ENCODE measurements at regions not wholly inside any gene's neighbourhood (a gene's known extent, or its start where the extent isn't known, plus 50 kb on each side); places are given as distances from the start of the nearest gene placed in this dataset.

GRCh38 chr15:96428742-96429141 lies 98.2 kb downstream of the NR2F2 start:
- no peaks in the 10 kb centered on the region for H3K9me3 ChIP-seq (ENCODE audit: control insufficient read depth in 2 of 2, low read length in 2 of 2)
- no peak overlapping the region for H3K4me3 ChIP-seq (ENCODE audit: low read length in 2 of 2)
- no peaks in the 10 kb centered on the region for H3K4me1 ChIP-seq (ENCODE audit: control insufficient read depth in 2 of 2, insufficient read depth in 2 of 2, low read length in 2 of 2)
- H3K36me3 ChIP-seq (ENCODE audit: control insufficient read depth in 2 of 2, insufficient read depth in 2 of 2, low read length in 2 of 2), result no peaks in the 10 kb centered on the region
- no peak overlapping the region for H3K27ac ChIP-seq (ENCODE audit: low read depth in 2 of 2, low read length in 2 of 2)
- H3K9ac ChIP-seq (ENCODE audit: low read depth in 1 of 2, low read length in 2 of 2), result no peak overlapping the region
- peaks cover 2% of the 10 kb centered on the region in 2 donors for H3K27me3 ChIP-seq (ENCODE audit: control insufficient read depth in 2 of 2, insufficient read depth in 2 of 2, low read length in 2 of 2)

- Histone ChIP-seq H3K27me3 (ENCODE audit: control insufficient read depth in 2 of 2, insufficient read depth in 2 of 2, low read length in 2 of 2) (no peaks in the 10 kb centered on the region), H3K4me1 (ENCODE audit: control insufficient read depth in 2 of 2, insufficient read depth in 2 of 2, low read length in 2 of 2) (peaks cover 0 to 2% of the 10 kb centered on the region in 2 donors), H3K9me3 (ENCODE audit: control insufficient read depth in 2 of 2, low read length in 2 of 2) (no peaks in the 10 kb centered on the region), H3K9ac (ENCODE audit: low read depth in 1 of 2, low read length in 2 of 2) (no peak overlapping the region), H3K36me3 (ENCODE audit: control insufficient read depth in 2 of 2, insufficient read depth in 2 of 2, low read length in 2 of 2) (no peaks in the 10 kb centered on the region), H3K4me3 (ENCODE audit: low read length in 2 of 2) (no peak overlapping the region), H3K27ac (ENCODE audit: low read depth in 2 of 2, low read length in 2 of 2) (no peak overlapping the region)
Measured at GRCh38 chr15:96431786-96432185, 101.3 kb downstream of the NR2F2 start.

DNA sequence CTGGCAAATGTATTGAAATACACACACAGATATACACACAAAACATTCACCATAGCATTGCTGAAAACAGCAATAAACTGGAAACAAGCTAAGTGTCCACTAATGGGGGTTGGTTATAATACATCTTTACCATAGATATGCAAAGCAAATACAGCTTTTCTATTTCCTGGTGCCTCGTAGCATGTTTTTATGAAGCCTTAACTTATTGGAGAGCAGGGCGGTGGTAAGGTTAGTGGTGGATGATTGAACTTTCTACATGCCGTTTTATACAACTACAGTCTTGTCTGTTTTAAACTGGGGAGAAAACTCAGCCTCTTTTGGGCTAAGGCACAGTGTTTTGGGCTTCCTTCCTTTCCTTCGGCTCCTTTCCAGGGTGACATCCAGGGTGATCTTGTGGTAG lies 104.5 kb downstream of the NR2F2 start:
- no peak overlapping the region for H3K27ac ChIP-seq (ENCODE audit: low read depth in 2 of 2, low read length in 2 of 2)
- no peak overlapping the region for H3K9ac ChIP-seq (ENCODE audit: low read depth in 1 of 2, low read length in 2 of 2)
- peaks cover 0 to 2% of the 10 kb centered on the region in 2 donors for H3K4me1 ChIP-seq (ENCODE audit: control insufficient read depth in 2 of 2, insufficient read depth in 2 of 2, low read length in 2 of 2)
- H3K4me3 ChIP-seq (ENCODE audit: low read length in 2 of 2), result no peak overlapping the region
- H3K36me3 ChIP-seq (ENCODE audit: control insufficient read depth in 2 of 2, insufficient read depth in 2 of 2, low read length in 2 of 2), result no peaks in the 10 kb centered on the region
- no peaks in the 10 kb centered on the region for H3K27me3 ChIP-seq (ENCODE audit: control insufficient read depth in 2 of 2, insufficient read depth in 2 of 2, low read length in 2 of 2)
- H3K9me3 ChIP-seq (ENCODE audit: control insufficient read depth in 2 of 2, low read length in 2 of 2), result no peaks in the 10 kb centered on the region

DNA sequence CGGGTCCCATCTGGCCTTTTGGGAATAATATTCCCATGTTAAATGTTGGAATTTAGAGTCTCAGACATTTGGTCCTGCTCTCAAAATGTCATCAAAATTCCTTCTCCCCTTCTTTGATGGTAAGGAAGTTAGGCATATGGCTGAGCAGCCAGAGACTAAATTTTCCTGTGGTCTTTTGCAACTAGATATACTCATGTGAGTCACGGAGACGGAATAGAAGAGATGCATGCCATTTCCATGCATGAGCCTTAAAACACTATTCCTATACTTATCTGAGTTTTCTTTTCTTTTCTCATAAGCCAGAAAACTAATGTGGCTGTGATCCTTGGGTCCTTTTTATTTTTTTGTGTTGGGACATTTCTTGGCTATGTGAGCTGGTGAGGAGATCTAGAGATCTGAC lies 105.3 kb downstream of the NR2F2 start:
- Histone ChIP-seq H3K27me3 (ENCODE audit: control insufficient read depth in 2 of 2, insufficient read depth in 2 of 2, low read length in 2 of 2) (no peaks in the 10 kb centered on the region), H3K9me3 (ENCODE audit: control insufficient read depth in 2 of 2, low read length in 2 of 2) (no peaks in the 10 kb centered on the region), H3K9ac (ENCODE audit: low read depth in 1 of 2, low read length in 2 of 2) (no peak overlapping the region), H3K27ac (ENCODE audit: low read depth in 2 of 2, low read length in 2 of 2) (no peak overlapping the region), H3K36me3 (ENCODE audit: control insufficient read depth in 2 of 2, insufficient read depth in 2 of 2, low read length in 2 of 2) (no peaks in the 10 kb centered on the region), H3K4me1 (ENCODE audit: control insufficient read depth in 2 of 2, insufficient read depth in 2 of 2, low read length in 2 of 2) (peaks cover 0 to 2% of the 10 kb centered on the region in 2 donors), H3K4me3 (ENCODE audit: low read length in 2 of 2) (no peak overlapping the region)

DNA sequence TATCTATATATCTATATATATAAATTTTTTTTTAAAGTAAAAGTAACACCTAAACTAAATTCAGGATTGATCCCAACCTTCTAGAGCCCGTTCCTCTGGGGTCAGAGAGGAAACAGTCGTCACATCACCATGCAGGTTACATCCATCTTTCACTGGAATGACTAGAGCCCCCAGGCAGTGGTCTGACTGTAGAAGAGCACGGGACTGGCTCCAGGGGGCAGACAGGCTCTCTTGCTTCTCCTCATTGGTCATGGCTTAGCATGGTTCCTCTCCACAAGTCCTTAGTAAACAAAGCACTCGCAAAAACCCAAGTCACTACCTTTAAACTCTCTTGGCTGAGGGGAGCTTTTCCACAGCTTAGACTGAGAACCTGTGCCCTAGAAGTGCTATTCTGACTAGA lies 110.5 kb downstream of the NR2F2 start:
- no peaks in the 10 kb centered on the region for H3K27me3 ChIP-seq (ENCODE audit: control insufficient read depth in 2 of 2, insufficient read depth in 2 of 2, low read length in 2 of 2)
- no peak overlapping the region for H3K9ac ChIP-seq (ENCODE audit: low read depth in 1 of 2, low read length in 2 of 2)

DNA sequence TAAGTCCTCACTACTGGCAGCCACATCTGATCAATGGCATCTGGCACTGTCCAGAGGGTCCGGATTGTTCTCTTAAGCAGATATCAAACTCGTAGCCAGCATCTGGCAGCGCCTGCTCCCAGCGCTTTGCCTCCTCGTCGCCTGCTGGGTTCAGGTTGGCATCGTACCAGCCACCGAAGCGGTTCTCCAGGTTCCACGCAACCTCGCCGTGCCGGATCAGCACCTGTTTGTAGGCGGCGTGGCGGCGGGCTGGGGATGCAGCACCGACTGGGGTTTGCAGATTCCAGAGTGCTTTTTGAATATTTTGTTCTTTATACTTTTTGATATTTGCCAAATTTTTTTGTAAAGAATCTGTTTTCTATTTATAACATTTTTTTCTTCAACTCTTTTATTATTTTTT lies 111.6 kb downstream of the NR2F2 start:
- H3K4me3 ChIP-seq (ENCODE audit: low read length in 2 of 2), result no peak overlapping the region
- H3K36me3 ChIP-seq (ENCODE audit: control insufficient read depth in 2 of 2, insufficient read depth in 2 of 2, low read length in 2 of 2), result no peaks in the 10 kb centered on the region
- H3K9ac ChIP-seq (ENCODE audit: low read depth in 1 of 2, low read length in 2 of 2), result no peak overlapping the region
- no peaks in the 10 kb centered on the region for H3K27me3 ChIP-seq (ENCODE audit: control insufficient read depth in 2 of 2, insufficient read depth in 2 of 2, low read length in 2 of 2)
- no peak overlapping the region for H3K27ac ChIP-seq (ENCODE audit: low read depth in 2 of 2, low read length in 2 of 2)
- H3K9me3 ChIP-seq (ENCODE audit: control insufficient read depth in 2 of 2, low read length in 2 of 2), result no peaks in the 10 kb centered on the region
- no peaks in the 10 kb centered on the region for H3K4me1 ChIP-seq (ENCODE audit: control insufficient read depth in 2 of 2, insufficient read depth in 2 of 2, low read length in 2 of 2)

More for the DNA sequence above, 110.5 kb downstream of the NR2F2 start:
- no peaks in the 10 kb centered on the region for H3K9me3 ChIP-seq (ENCODE audit: control insufficient read depth in 2 of 2, low read length in 2 of 2)
- no peak overlapping the region for H3K27ac ChIP-seq (ENCODE audit: low read depth in 2 of 2, low read length in 2 of 2)
- no peaks in the 10 kb centered on the region for H3K4me1 ChIP-seq (ENCODE audit: control insufficient read depth in 2 of 2, insufficient read depth in 2 of 2, low read length in 2 of 2)
- no peak overlapping the region for H3K4me3 ChIP-seq (ENCODE audit: low read length in 2 of 2)
- no peaks in the 10 kb centered on the region for H3K36me3 ChIP-seq (ENCODE audit: control insufficient read depth in 2 of 2, insufficient read depth in 2 of 2, low read length in 2 of 2)

- H3K4me1 ChIP-seq (ENCODE audit: control insufficient read depth in 2 of 2, insufficient read depth in 2 of 2, low read length in 2 of 2), result no peaks in the 10 kb centered on the region
- H3K36me3 ChIP-seq (ENCODE audit: control insufficient read depth in 2 of 2, insufficient read depth in 2 of 2, low read length in 2 of 2), result no peaks in the 10 kb centered on the region
- no peaks in the 10 kb centered on the region for H3K27me3 ChIP-seq (ENCODE audit: control insufficient read depth in 2 of 2, insufficient read depth in 2 of 2, low read length in 2 of 2)
Measured at GRCh38 chr15:96444865-96445264, 114.4 kb downstream of the NR2F2 start.

GRCh38 chr15:96448923-96449322 lies 118.4 kb downstream of the NR2F2 start:
- Histone ChIP-seq H3K4me1 (ENCODE audit: control insufficient read depth in 2 of 2, insufficient read depth in 2 of 2, low read length in 2 of 2) (no peaks in the 10 kb centered on the region), H3K27me3 (ENCODE audit: control insufficient read depth in 2 of 2, insufficient read depth in 2 of 2, low read length in 2 of 2) (no peaks in the 10 kb centered on the region), H3K27ac (ENCODE audit: low read depth in 2 of 2, low read length in 2 of 2) (no peak overlapping the region), H3K9me3 (ENCODE audit: control insufficient read depth in 2 of 2, low read length in 2 of 2) (no peaks in the 10 kb centered on the region), H3K36me3 (ENCODE audit: control insufficient read depth in 2 of 2, insufficient read depth in 2 of 2, low read length in 2 of 2) (no peaks in the 10 kb centered on the region), H3K4me3 (ENCODE audit: low read length in 2 of 2) (no peak overlapping the region), H3K9ac (ENCODE audit: low read depth in 1 of 2, low read length in 2 of 2) (no peak overlapping the region)

More at GRCh38 chr15:96444865-96445264, 114.4 kb downstream of the NR2F2 start:
- no peaks in the 10 kb centered on the region for H3K9me3 ChIP-seq (ENCODE audit: control insufficient read depth in 2 of 2, low read length in 2 of 2)
- no peak overlapping the region for H3K4me3 ChIP-seq (ENCODE audit: low read length in 2 of 2)
- H3K9ac ChIP-seq (ENCODE audit: low read depth in 1 of 2, low read length in 2 of 2), result no peak overlapping the region
- H3K27ac ChIP-seq (ENCODE audit: low read depth in 2 of 2, low read length in 2 of 2), result no peak overlapping the region

DNA sequence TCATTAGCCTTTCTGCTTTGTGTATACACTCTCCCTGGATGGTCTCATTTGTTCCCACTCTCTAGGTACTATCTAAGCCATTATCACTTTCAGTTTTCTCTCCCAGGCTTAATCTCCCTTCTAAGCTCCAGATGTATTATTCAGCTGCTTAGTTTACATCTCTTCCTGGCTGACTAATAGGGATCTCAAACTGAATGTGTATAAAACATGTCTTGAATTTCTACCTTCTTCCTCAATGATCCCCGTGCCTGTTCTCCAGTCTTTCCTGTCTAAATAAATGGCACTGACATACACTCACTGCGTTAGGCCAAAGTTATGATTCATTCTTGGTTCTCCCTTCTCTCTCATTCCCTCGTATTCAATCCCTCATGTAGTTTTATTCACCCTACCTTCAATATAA lies 127.3 kb downstream of the NR2F2 start:
- Histone ChIP-seq H3K27me3 (ENCODE audit: control insufficient read depth in 2 of 2, insufficient read depth in 2 of 2, low read length in 2 of 2) (peaks cover 0 to 2% of the 10 kb centered on the region in 2 donors), H3K4me3 (ENCODE audit: low read length in 2 of 2) (no peak overlapping the region)

DNA sequence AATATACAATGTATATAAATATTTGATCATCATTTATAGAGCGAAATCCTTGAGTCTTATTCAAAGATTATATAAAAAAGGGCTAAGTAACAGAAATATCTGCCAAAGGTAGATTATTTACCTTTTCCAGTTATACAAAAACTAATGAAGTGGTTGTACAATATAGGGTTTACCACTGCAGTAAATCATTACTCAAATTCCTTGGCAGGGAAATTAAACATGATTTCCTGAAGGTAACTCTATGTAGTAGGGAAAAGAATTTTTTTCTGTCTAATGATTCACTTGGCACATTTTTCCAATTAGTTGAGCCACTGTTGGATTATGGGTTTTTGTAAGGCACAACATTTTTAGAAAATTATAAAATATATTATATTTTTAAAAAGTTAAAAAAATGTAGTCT lies 129.6 kb downstream of the NR2F2 start:
- Histone ChIP-seq H3K4me1 (ENCODE audit: control insufficient read depth in 2 of 2, insufficient read depth in 2 of 2, low read length in 2 of 2) (no peaks in the 10 kb centered on the region), H3K27me3 (ENCODE audit: control insufficient read depth in 2 of 2, insufficient read depth in 2 of 2, low read length in 2 of 2) (peaks cover 0 to 2% of the 10 kb centered on the region in 2 donors), H3K36me3 (ENCODE audit: control insufficient read depth in 2 of 2, insufficient read depth in 2 of 2, low read length in 2 of 2) (no peaks in the 10 kb centered on the region), H3K4me3 (ENCODE audit: low read length in 2 of 2) (no peak overlapping the region), H3K27ac (ENCODE audit: low read depth in 2 of 2, low read length in 2 of 2) (no peak overlapping the region), H3K9ac (ENCODE audit: low read depth in 1 of 2, low read length in 2 of 2) (no peak overlapping the region), H3K9me3 (ENCODE audit: control insufficient read depth in 2 of 2, low read length in 2 of 2) (no peaks in the 10 kb centered on the region)

More for the DNA sequence above, 127.3 kb downstream of the NR2F2 start:
- no peaks in the 10 kb centered on the region for H3K4me1 ChIP-seq (ENCODE audit: control insufficient read depth in 2 of 2, insufficient read depth in 2 of 2, low read length in 2 of 2)
- no peaks in the 10 kb centered on the region for H3K36me3 ChIP-seq (ENCODE audit: control insufficient read depth in 2 of 2, insufficient read depth in 2 of 2, low read length in 2 of 2)
- H3K27ac ChIP-seq (ENCODE audit: low read depth in 2 of 2, low read length in 2 of 2), result no peak overlapping the region
- H3K9me3 ChIP-seq (ENCODE audit: control insufficient read depth in 2 of 2, low read length in 2 of 2), result no peaks in the 10 kb centered on the region
- H3K9ac ChIP-seq (ENCODE audit: low read depth in 1 of 2, low read length in 2 of 2), result no peak overlapping the region
